HEK293 (cell line): ENCODE measurements at regions not wholly inside any gene's neighbourhood (a gene's known extent, or its start where the extent isn't known, plus 50 kb on each side); places are given as distances from the start of the nearest gene placed in this dataset.

Experiments
- CTCF ChIA-PET: fragments of 350-600 bp; formaldehyde crosslinking; extraction: SDS; loops from one replicate; lab custom pipeline; 2021; ENCODE audit warnings: antibody characterized with exemption; lab: Yijun Ruan, JAX
- POLR2A ChIA-PET: fragments of 300-600 bp; formaldehyde crosslinking; extraction: SDS; loops from one replicate; lab custom pipeline; 2020; ENCODE audit warnings: antibody characterized with exemption, inconsistent platforms; lab: Yijun Ruan, JAX
- H3K27ac ChIP-seq: fragments of 200-500 bp; sonication (Bioruptor generic); 2 replicates; pipeline ENCODE4 v1.5.1; 2014; ENCODE audit warnings: low read depth, low read length, control low read depth, inconsistent platforms; ENCODE audit errors: extremely low read depth
- H3K36me3 ChIP-seq, 2 experiments: fragments of 200-500 bp in 1 of 2; sonication (Bioruptor generic) in 1 of 2; 1 replicate in 1 of 2; 2 replicates in 1 of 2; pipeline ENCODE4 v1.5.1; 2014 to 2017; ENCODE audit warnings: inconsistent platforms in 2 of 2, low read length in 2 of 2; ENCODE audit not compliant: control insufficient read depth in 2 of 2, insufficient read depth in 1 of 2
- H3K4me1 ChIP-seq: fragments of 200-500 bp; sonication (Bioruptor generic); 2 replicates; pipeline ENCODE4 v1.5.1; 2014; ENCODE audit warnings: mild to moderate bottlenecking, low read length, inconsistent platforms; ENCODE audit not compliant: control insufficient read depth, insufficient read depth
- H3K4me3 ChIP-seq: 2 replicates; pipeline ENCODE4 v1.5.1; 2011; ENCODE audit warnings: low read depth, mild to moderate bottlenecking, control low read depth, low read length, moderate library complexity
- H3K9me3 ChIP-seq: fragments of 200-500 bp; sonication (Bioruptor generic); 2 replicates; pipeline ENCODE4 v1.5.1; 2014; ENCODE audit warnings: low read depth, low read length, inconsistent platforms; ENCODE audit not compliant: control insufficient read depth, insufficient read depth
- ATF2 ChIP-seq: fragments of 450-650 bp; formaldehyde crosslinking; IDR thresholded peaks from 2 replicates; pipeline ENCODE4 v1.5.1; 2016; ENCODE audit warnings: missing biosample characterization, missing genetic modification characterization, low read depth
- GLI4 ChIP-seq: fragments of 450-650 bp; formaldehyde crosslinking; IDR thresholded peaks from 2 replicates; pipeline ENCODE4 v1.5.1; 2016; ENCODE audit warnings: missing biosample characterization, missing genetic modification characterization
- MYNN ChIP-seq: fragments of 450-650 bp; formaldehyde crosslinking; IDR thresholded peaks from 2 replicates; pipeline ENCODE4 v1.5.1; 2016; ENCODE audit warnings: missing biosample characterization, missing genetic modification characterization, borderline replicate concordance
- OSR2 ChIP-seq: fragments of 450-650 bp; formaldehyde crosslinking; IDR thresholded peaks from 2 replicates; pipeline ENCODE4 v1.5.1; 2016; ENCODE audit warnings: missing biosample characterization, missing genetic modification characterization
- TSHZ1 ChIP-seq: fragments of 450-650 bp; formaldehyde crosslinking; IDR thresholded peaks from 2 replicates; pipeline ENCODE4 v1.5.1; 2016; ENCODE audit warnings: missing biosample characterization, missing genetic modification characterization, borderline replicate concordance
- YY1 ChIP-seq: fragments of 450-650 bp; formaldehyde crosslinking; IDR thresholded peaks from 2 replicates; pipeline ENCODE4 v1.5.1; 2018; ENCODE audit warnings: missing biosample characterization, missing genetic modification characterization
- ZBTB8A ChIP-seq: fragments of 450-650 bp; formaldehyde crosslinking; IDR thresholded peaks from 2 replicates; pipeline ENCODE4 v1.5.1; 2016; ENCODE audit warnings: missing biosample characterization, missing genetic modification characterization
- ZNF10 ChIP-seq: fragments of 450-650 bp; formaldehyde crosslinking; IDR thresholded peaks from 2 replicates; pipeline ENCODE4 v1.5.1; 2017; ENCODE audit warnings: missing biosample characterization, missing genetic modification characterization
- ZNF16 ChIP-seq: fragments of 450-650 bp; formaldehyde crosslinking; IDR thresholded peaks from 2 replicates; pipeline ENCODE4 v1.5.1; 2016; ENCODE audit warnings: low read depth, missing biosample characterization, missing genetic modification characterization
- ZNF221 ChIP-seq: fragments of 450-650 bp; formaldehyde crosslinking; IDR thresholded peaks from 2 replicates; pipeline ENCODE4 v1.5.1; 2017; ENCODE audit warnings: missing biosample characterization, missing genetic modification characterization, borderline replicate concordance
- ZNF280C ChIP-seq: fragments of 450-650 bp; formaldehyde crosslinking; IDR thresholded peaks from 2 replicates; pipeline ENCODE4 v1.5.1; 2016; ENCODE audit warnings: missing biosample characterization, missing genetic modification characterization
- ZNF280D ChIP-seq: fragments of 450-650 bp; formaldehyde crosslinking; IDR thresholded peaks from 2 replicates; pipeline ENCODE4 v1.5.1; 2016; ENCODE audit warnings: missing biosample characterization, missing genetic modification characterization
- ZNF302 ChIP-seq: fragments of 450-650 bp; formaldehyde crosslinking; IDR thresholded peaks from 2 replicates; pipeline ENCODE4 v1.5.1; 2016; ENCODE audit warnings: missing biosample characterization, missing genetic modification characterization, low read depth
- ZNF335 ChIP-seq: fragments of 450-650 bp; formaldehyde crosslinking; conservative IDR thresholded peaks from 2 replicates; pipeline ENCODE4 v1.5.1; 2016; ENCODE audit warnings: missing biosample characterization, missing genetic modification characterization
- ZNF354C ChIP-seq: fragments of 450-650 bp; formaldehyde crosslinking; IDR thresholded peaks from 2 replicates; pipeline ENCODE4 v1.5.1; 2016; ENCODE audit warnings: missing biosample characterization, missing genetic modification characterization, low read depth, borderline replicate concordance
- ZNF362 ChIP-seq: fragments of 450-650 bp; formaldehyde crosslinking; IDR thresholded peaks from 2 replicates; pipeline ENCODE4 v1.5.1; 2016; ENCODE audit warnings: missing biosample characterization, missing genetic modification characterization
- ZNF37A ChIP-seq: fragments of 450-650 bp; IDR thresholded peaks from 2 replicates; pipeline ENCODE4 v1.5.1; 2018; ENCODE audit warnings: missing biosample characterization, missing genetic modification characterization
- ZNF544 ChIP-seq: fragments of 450-650 bp; formaldehyde crosslinking; IDR thresholded peaks from 2 replicates; pipeline ENCODE4 v1.5.0; 2017; ENCODE audit warnings: missing biosample characterization, missing genetic modification characterization
- ZNF585B ChIP-seq: fragments of 450-650 bp; formaldehyde crosslinking; IDR thresholded peaks from 2 replicates; pipeline ENCODE4 v1.5.1; 2016; ENCODE audit warnings: missing biosample characterization, missing genetic modification characterization
- ZNF658 ChIP-seq: fragments of 450-650 bp; formaldehyde crosslinking; IDR thresholded peaks from 2 replicates; pipeline ENCODE4; 2016; ENCODE audit warnings: missing biosample characterization, missing genetic modification characterization
- ZNF791 ChIP-seq: fragments of 450-650 bp; formaldehyde crosslinking; IDR thresholded peaks from 2 replicates; pipeline ENCODE4 v1.5.1; 2016; ENCODE audit warnings: missing biosample characterization, missing genetic modification characterization
- ZNF843 ChIP-seq: fragments of 450-650 bp; formaldehyde crosslinking; IDR thresholded peaks from 2 replicates; pipeline ENCODE4 v1.5.1; 2016; ENCODE audit warnings: missing biosample characterization, missing genetic modification characterization
- ZSCAN16 ChIP-seq: fragments of 450-650 bp; formaldehyde crosslinking; IDR thresholded peaks from 2 replicates; pipeline ENCODE4 v1.5.1; 2016; ENCODE audit warnings: missing biosample characterization, missing genetic modification characterization

- no peak for TF ChIP-seq ZNF362 (tag by site-specific recombination)
- TF ChIP-seq ZNF658 (tag by site-specific recombination), result no peak
- no peak for TF ChIP-seq GLI4 (tag by site-specific recombination)
- TF ChIP-seq ZNF37A (tag by site-specific recombination), result no peak
- TF ChIP-seq ZNF221 (tag by site-specific recombination), result no peak
Measured at GRCh38 chr4:41460641-41461040, 77.3 kb upstream of the LIMCH1 start (continued).

GRCh38 chr4:41461780-41462307 is 76.1 kb upstream of the LIMCH1 start:
- Histone ChIP-seq H3K4me3 (no peak overlapping the region), H3K27ac (no peak overlapping the region), H3K9me3 (no peaks in the 10 kb centered on the region), H3K4me1 (no peaks in the 10 kb centered on the region), H3K36me3 (no peaks in the 10 kb centered on the region)
- POLR2A ChIA-PET, result no interaction called here
- CTCF ChIA-PET, result no interaction called here
- TF ChIP-seq TSHZ1 (tag by site-specific recombination) (no peak), ZNF585B (no peak), ZNF354C (no peak), ZNF791 (tag by site-specific recombination) (no peak), ATF2 (tag by site-specific recombination) (no peak), YY1 (tag by site-specific recombination) (no peak), ZNF335 (tag by site-specific recombination) (no peak), ZNF280D (tag by site-specific recombination) (no peak), ZNF302 (no peak), ZNF10 (no peak), ZBTB8A (tag by site-specific recombination) (no peak), ZNF843 (tag by site-specific recombination) (no peak), ZNF280C (tag by site-specific recombination) (no peak), ZNF16 (tag by site-specific recombination) (no peak), ZSCAN16 (no peak), MYNN (tag by site-specific recombination) (no peak), ZNF544 (tag by site-specific recombination) (no peak), OSR2 (tag by site-specific recombination) (no peak)
